Cardiac septum (tissue), 1 donor: ENCODE measurements at regions not wholly inside any gene's neighbourhood (a gene's known extent, or its start where the extent isn't known, plus 50 kb on each side); places are given as distances from the start of the nearest gene placed in this dataset.

Experiments
- DNase-seq: peaks from one replicate; pipeline ENCODE4 v3.0.0-alpha.2; 2020; ENCODE audit warnings: low spot score
- intact Hi-C: fragments of 100-400 bp; cut with DNase I; formaldehyde crosslinking; loops from one replicate; pipeline ENCODE4 v1.14.0; 2022
- donor health status: DM: no; HTN: no; CAD: no.

- no peak for DNase-seq
- intact Hi-C loops = no loop called here
Measured at GRCh38 chr11:82676483-82677094, 57.1 kb downstream of the FAM181B start.

DNA sequence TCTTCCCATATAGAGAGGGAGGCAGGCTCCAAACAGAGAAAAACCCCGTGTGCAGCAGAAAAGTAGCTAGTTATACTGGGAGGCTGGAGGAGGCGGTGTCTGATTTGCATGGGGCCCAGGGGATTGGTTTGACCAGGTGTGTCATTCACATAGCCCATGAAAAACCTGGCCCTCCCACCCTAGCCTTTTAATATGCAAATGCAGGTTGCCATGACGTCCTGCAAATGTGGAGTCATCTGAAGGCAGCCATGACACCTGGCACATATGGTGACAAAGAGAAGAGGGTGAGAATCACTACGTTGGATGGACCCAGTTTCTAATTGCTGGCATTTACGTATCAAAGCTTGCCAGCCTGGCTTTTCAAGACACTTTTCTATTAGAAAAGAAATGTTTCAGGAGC lies 57.8 kb downstream of the FAM181B start:
- intact Hi-C loops = no loop called here
- DNase-seq = no peak

DNA sequence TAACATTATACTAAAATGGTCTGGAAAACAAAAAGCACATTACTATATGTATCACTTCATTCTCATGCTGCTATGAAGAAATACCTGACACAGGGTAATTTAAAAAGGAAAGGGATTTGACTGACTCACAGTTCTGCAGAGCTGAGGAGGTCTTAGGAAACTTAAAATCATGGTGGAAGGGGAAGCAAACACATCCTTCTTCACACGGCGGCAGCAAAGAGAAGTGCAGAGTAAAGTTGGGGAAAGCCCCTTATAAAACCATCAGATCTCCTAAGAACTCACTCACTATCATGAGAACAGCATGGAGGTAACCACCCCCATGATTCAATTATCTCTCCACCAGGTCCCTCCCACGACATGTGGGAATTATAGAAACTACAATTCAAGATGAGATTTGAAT lies 60.0 kb downstream of the FAM181B start:
- intact Hi-C loops = no loop called here

GRCh38 chr11:82671451-82671850 lies 62.2 kb downstream of the FAM181B start:
- intact Hi-C loops = no loop called here
- DNase-seq = no peak

More for the DNA sequence above, 60.0 kb downstream of the FAM181B start:
- DNase-seq = no peak

DNA sequence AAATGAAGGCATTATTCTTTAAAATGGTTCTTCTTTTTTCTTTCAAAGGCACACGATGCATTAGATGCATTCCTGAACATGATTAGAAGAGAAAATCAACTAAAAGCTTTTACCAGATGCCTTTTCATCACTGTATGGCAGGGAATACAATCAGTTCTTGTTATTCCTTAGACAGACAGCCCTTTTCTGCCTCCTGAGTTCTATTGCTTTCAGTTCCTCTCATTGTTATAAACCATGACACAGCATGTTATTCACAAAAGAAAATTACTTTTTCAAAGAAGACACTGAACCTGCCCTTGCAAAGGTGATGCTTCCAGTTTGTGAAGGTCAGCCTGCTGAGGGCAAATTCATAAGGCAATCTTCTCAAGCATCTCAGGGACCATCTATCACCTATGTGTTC lies 70.1 kb downstream of the FAM181B start:
- intact Hi-C loops = no loop called here
- no peak for DNase-seq

GRCh38 chr11:82653752-82654151 lies 79.9 kb downstream of the FAM181B start:
- intact Hi-C loops = no loop called here
- no peak for DNase-seq

GRCh38 chr11:82639251-82639650 lies 94.4 kb downstream of the FAM181B start:
- intact Hi-C loops = no loop called here

DNA sequence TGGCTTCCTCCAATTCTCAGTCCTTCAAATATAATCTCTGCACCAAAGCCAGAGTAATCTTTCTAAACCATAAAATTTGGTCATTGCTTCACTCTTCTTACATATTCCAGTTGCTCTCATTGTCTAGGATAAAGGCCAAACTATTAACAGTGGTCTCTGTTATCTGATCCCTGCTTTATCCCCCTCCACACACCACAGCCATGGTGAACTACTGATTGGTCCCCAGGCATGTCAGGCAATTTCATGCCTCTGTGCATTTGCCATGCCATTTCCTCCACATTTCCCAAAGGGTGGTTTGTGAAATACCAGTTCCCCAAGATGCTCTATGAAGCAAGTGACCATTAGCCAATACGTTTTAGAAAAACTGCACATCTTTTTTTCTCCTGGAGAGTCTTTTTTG lies 97.0 kb downstream of the FAM181B start:
- intact Hi-C loops = no loop called here
- DNase-seq = no peak

More at GRCh38 chr11:82639251-82639650, 94.4 kb downstream of the FAM181B start:
- no peak for DNase-seq

GRCh38 chr11:82634091-82634490 lies 99.6 kb downstream of the FAM181B start:
- DNase-seq = no peak
- intact Hi-C loops = no loop called here

DNA sequence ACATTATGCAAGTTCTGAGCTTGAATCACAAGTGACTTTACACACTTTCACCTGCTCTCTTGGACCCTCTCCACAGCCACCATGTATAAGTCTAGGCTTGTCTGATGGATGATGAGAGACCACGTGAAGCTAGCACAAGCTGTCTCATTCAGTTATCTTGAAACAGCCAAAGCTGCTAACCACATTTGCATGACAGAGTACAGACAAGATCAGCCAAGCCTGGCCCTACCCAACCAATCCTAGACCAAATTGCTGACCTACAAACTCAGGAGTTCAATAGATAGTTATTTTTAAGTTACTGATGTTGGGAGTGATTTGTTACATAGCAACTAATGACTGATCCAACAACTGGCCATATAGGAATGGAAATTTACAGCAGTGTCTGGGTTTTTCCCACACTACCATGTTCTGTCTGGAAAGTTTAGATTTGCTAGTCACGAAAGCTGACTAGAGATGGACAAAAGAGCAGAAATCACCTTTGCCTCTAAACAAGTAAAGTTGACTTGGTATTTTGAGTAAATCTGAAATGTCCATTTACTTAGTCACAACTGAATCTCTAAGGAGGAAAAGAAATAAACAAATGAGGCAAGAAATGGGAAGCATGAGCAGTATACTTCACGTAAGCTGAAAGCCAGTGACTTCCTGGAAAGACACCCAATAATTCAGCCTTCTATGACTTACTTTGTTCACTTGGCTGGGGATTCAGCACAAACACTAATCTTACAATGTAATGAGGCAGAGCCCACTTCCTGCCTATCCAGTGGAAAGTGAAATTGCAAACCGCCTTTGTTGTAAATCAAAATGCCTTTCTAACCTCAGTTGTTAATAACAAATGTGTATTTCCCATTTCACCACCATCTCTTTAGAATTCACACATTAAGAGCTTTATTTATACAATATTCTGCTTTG lies 101.7 kb downstream of the FAM181B start:
- intact Hi-C loops = no loop called here
- no peak for DNase-seq

DNA sequence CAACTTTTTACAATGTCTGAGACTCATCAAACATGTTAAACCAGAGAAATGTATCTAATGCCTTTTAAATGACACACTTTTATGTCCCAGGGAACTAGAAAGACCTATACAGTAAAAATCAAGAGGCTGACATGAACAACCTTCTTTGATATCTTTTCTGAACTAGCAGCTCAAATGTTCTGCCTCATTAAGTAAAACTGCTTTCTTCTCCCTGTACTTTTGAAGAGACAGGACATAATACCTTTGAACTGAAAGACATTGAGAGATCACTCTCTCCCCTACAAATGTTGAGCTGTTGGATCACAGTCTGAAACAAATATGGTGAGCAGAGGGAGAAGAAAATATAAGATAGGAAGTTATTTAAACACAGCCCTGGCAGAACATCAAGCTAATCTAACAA lies 123.0 kb downstream of the FAM181B start:
- intact Hi-C loops = no loop called here
- DNase-seq = no peak

DNA sequence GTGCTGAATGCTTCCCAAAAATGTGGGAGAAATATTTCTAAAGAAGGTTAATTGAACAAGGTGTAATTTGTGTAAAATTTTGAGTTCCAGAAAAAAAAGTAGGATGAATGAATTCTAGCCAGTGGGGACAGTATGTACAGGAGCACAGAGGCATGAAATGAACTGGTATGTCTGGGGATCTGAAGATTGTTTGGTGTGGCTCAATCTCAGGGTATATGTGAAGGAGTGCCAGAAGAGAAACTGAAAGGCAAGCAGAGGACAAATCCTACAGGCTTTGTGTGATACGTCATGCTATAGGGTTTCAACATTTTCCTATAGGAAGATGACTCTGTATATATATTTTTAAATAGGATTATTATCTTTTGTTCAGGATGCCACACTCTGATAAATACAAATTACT lies 126.9 kb downstream of the FAM181B start:
- no peak for DNase-seq
- intact Hi-C loops = no loop called here

GRCh38 chr11:82601711-82602110 lies 132.0 kb downstream of the FAM181B start:
- intact Hi-C loops = no loop called here
- DNase-seq = no peak

DNA sequence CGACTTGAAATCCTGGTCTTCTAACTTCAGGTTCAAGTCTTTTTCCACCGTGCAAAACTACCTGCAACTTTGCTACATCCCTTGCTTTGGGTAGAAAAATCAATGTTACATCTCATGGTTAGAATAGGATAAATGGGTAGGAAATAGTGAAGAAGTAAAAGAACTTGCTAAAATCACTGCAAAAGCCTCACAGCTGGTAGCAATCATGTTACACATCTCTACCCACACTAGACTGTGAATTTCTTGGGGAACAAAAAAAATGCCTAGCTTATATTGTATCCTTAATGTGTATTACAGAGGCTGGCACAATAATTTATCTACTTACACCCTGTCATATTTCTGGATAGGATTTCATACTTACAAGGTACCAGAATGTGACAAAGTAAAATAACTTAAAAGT lies 133.8 kb downstream of the FAM181B start:
- intact Hi-C loops = no loop called here
- DNase-seq = no peak

DNA sequence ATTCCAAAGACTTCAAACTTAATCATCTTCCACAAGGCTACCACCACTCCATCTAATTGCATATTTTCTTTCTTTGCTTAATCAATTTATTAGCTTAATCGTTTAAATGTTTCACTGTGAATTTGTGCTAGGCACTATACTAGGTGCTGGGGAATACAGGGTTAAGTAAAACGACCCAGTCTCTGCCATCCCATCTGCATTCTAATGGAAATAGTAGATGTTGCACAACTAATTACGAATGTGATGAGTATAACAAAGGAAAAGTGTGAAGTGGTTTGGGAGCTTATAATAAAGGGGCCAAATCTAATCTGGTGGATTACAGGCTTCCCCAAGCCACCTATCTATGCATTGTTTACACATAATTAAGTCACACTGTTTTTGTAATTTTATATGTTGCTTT lies 147.1 kb downstream of the FAM181B start:
- DNase-seq = no peak
- intact Hi-C loops = no loop called here

DNA sequence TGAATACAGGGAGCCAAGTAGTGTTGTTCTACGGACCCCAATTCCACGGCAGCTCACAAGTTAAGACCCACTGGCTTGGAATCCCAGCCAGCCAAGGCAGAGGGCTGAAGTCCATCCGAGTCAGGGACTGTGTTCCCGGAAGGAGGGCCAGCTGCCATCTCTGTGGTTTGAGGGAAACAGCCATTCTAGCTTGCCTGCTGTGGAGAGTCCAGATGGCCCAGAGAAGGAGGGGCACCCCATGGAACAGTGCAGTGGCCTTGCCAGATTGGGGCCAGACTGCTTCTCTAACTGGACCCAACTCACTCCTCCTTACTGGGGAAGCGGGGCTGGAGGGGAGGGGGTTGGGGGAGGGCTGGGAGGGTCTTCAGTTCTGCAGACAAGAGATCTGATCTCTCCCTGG lies 156.4 kb downstream of the FAM181B start:
- no peak for DNase-seq
- intact Hi-C loops = no loop called here

DNA sequence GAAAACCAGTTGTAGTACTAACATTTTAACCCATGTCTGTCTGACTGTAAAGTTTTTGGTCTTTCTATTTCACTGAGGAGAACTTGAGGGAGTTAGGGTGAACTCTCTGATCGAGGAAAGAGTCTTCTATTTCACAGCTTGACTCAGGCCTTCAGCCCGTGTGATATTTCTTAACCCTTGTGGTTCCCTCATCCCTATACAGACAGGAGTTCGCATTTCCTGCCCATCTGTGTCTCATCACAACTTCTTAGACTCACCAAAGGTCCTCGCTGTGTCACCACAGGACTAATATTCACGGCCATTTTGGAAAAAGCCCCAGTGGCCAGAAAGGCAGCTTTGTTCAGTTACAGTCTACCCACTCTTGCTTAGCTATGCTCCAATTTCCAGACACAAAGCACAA lies 172.8 kb downstream of the FAM181B start:
- intact Hi-C loops = no loop called here
- DNase-seq = no peak

DNA sequence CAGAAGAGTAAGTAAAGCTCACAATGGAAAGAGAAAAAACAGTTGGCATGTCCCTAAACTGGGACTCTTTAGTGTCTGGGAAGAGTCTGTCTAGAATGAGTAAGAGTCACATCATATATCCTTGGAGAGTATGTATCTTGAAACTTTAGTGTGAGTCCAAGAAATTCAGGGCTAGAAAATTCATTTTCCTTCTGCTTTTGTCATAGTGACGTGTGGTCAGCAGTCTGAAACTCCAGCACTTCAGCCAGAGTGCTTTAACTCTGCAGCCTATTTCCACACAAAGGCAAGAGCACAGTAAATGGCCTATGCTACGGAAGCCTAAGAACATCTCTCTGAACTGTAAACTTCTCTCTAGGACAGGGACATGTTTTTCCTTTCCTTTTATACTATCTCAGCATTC lies 174.1 kb downstream of the FAM181B start:
- no peak for DNase-seq
- intact Hi-C loops = no loop called here

DNA sequence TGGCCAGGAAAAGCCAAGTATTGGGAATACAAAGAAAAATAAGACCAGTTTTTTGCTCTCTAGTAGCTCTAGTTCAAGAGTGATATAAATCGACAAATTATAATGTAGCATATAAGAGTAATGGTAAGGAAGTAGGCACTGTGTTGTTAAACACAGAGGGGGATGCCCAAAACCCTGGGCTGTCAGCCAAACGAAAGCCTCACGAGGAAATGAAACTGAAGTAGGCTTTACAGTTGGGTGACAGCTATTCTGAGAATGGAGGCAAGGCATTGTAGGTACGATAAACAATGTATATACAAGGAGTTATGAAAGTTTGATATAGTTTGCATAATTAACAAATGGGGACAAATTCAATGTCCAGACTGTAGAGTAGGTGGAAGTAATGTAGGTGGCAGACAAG lies 176.4 kb downstream of the FAM181B start:
- no peak for DNase-seq
- intact Hi-C loops = no loop called here

DNA sequence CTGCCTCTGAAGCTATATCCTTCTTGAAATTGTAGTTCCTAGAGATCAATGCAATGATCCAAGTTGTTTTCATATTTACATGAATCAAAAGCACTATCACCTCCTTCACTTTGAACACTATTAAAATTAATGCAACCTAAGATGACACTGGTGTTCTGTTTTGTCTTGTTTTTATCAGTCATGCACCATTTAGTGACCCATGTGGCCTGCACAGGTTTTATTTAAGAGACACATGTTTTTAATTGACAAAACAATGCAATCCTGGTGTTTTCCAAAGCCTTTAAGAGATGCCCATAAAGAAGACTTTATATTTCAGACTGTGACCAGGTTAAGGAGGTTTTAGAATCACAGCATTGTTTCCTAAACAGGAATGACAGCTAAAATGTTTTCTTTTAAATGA lies 177.5 kb downstream of the FAM181B start:
- no peak for DNase-seq
- intact Hi-C loops = no loop called here
